Heart left ventricle (tissue), 16 donors: ENCODE measurements at regions not wholly inside any gene's neighbourhood (a gene's known extent, or its start where the extent isn't known, plus 50 kb on each side); places are given as distances from the start of the nearest gene placed in this dataset.
"Not testable (repeated sequence)": the region's sequence is repeated elsewhere in the genome, so short reads cannot be mapped to it uniquely, and the experiment has no call there.

Experiments
- ATAC-seq, 4 donors: fragments of 200-7000 bp; cut with Tn5 transposase; one replicate each; pipeline ENCODE4 v1.9.1; 2020 to 2022; ENCODE audit warnings: moderate library complexity in 4 of 4, mild to moderate bottlenecking in 3 of 4, moderate number of reproducible peaks in 1 of 4
- DNase-seq, 5 donors: peaks; one replicate each; pipeline ENCODE4 v3.0.0-alpha.2; 2020
- H3K27ac ChIP-seq, 12 donors: fragments of 200-600 bp; sonication (generic) in 4 of 12; one replicate each; pipeline versions ENCODE4 v1.5.0 to v1.8.0; 2016 to 2022; ENCODE audit warnings: mild to moderate bottlenecking in 2 of 12
- H3K27me3 ChIP-seq, 9 donors: fragments of 200-600 bp; sonication (generic) in 2 of 9; one replicate each; pipeline versions ENCODE4 v1.5.1 to v1.8.0; 2016 to 2022; ENCODE audit warnings: mild to moderate bottlenecking in 3 of 9
- H3K36me3 ChIP-seq, 9 donors: fragments of 200-600 bp; sonication (generic) in 2 of 9; one replicate each; pipeline versions ENCODE4 v1.5.0 to v1.8.0; 2018 to 2022; ENCODE audit warnings: mild to moderate bottlenecking in 2 of 9
- H3K4me1 ChIP-seq, 12 donors: fragments of 200-600 bp; sonication (generic) in 4 of 12; one replicate each; pipeline versions ENCODE4 v1.5.0 to v1.8.0; 2016 to 2022; ENCODE audit warnings: mild to moderate bottlenecking in 3 of 12
- H3K4me3 ChIP-seq, 12 donors: fragments of 200-600 bp; sonication (generic) in 4 of 12; one replicate each; pipeline versions ENCODE4 v1.5.0 to v1.8.0; 2017 to 2022; ENCODE audit warnings: mild to moderate bottlenecking in 9 of 12, moderate library complexity in 4 of 12
- H3K9me3 ChIP-seq, 12 donors: fragments of 200-600 bp; sonication (generic) in 4 of 12; one replicate each; pipeline versions ENCODE4 v1.5.0 to v1.8.0; 2016 to 2022; ENCODE audit warnings: mild to moderate bottlenecking in 1 of 12
- POLR2A ChIP-seq, 2 donors: fragments of 450-650 bp; IDR thresholded peaks; one replicate each; pipeline ENCODE4 v1.6.1; 2017; ENCODE audit warnings: antibody characterized with exemption in 2 of 2, mild to moderate bottlenecking in 2 of 2, moderate library complexity in 2 of 2
- WGBS, 4 donors: extraction: QIAGEN DNeasy Blood & Tissue Kit in 2 of 4; methylation state at CpG; one replicate each; pipeline versions ENCODE4 v1.1.5 to v1.1.7; 2013 to 2018; 5-methylcytosine and 5-hydroxymethylcytosine counted together
- intact Hi-C, 10 donors: fragments of 100-400 bp; cut with DNase I; formaldehyde crosslinking; loops; one replicate each; pipeline versions ENCODE4 v1.11.1 to v1.14.2; 2022
- TF ChIP-seq, protein P1 (sequence below), 12 donors: fragments of 200-600 bp; sonication (generic) in 4 of 12; IDR thresholded peaks; one replicate each; pipeline versions ENCODE4 v1.5.0 to v1.8.0; 2018 to 2022; ENCODE audit warnings: antibody characterized with exemption in 12 of 12, mild to moderate bottlenecking in 5 of 12
- donor health status: ischemic (EF 13 %, LVEDD 7.1; RV severe dilation, severe dysfunction).
- donor health status: healthy with polysubstance abuse.
- donor health status: DM: no; HTN: yes; CAD: no.
- donor health status: DM: no; HTN: no; CAD: no.
- donor health status: ischemic (EF 25% LVEDD 6.9; RV normal size, moderate dysfunction).
- donor health status: ischemic (EF 25% LVEDD 5.7; RV mildly dilated, moderate dysfunction).
- donor health status: healthy.
- donor health status: DM: yes; HTN: yes; CAD: no.
- donor health status: ischemic (EF 35%, LVEDD 5.7; RV mildly dilated, moderate dysfunction).
- donor health status: nonischemic (EF 11% LVEDD 7.7; RV severe dilation, severe dysfunction).
- donor health status: DM: yes; HTN: yes; CAD: no.
- donor health status: PGD.
- donor health status: ischemic (EF 29% LVEDD 5.4; RV normal size, mild dysfunction).
- donor health status: nonischemic (EF 23%, LVEDD 6.1; RV moderate dilation, normal function).

DNA sequence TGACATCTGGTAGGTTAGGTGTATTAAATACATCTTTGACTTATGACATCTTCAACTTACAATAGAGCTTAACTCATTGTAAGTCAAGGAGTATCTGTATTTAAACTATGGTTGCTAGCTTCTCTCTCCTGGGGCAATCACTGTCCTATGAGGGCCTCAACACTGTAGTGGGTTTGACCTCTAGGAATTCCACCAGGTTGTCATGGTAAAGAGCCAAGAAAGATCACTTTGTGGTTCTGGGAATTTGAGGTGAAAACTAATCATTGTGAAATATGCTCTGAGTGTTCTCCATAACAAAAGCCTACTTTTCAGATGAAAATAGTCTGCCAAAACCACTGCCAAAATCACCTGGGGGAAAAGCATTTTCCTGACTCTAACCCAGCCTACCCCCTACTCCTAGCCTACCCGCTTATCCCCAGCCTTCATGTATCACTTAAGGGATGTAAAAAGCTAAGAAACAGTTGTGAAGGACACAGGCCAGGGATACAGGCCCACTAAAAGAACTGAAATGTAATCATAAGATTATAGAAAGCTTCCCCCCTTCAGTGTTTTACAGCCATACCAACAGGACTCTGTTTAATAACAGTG lies 723.8 kb downstream of the MECOM start:
- no peaks in the 10 kb centered on the region for H3K27me3 ChIP-seq
- TF ChIP-seq, protein P1, sequence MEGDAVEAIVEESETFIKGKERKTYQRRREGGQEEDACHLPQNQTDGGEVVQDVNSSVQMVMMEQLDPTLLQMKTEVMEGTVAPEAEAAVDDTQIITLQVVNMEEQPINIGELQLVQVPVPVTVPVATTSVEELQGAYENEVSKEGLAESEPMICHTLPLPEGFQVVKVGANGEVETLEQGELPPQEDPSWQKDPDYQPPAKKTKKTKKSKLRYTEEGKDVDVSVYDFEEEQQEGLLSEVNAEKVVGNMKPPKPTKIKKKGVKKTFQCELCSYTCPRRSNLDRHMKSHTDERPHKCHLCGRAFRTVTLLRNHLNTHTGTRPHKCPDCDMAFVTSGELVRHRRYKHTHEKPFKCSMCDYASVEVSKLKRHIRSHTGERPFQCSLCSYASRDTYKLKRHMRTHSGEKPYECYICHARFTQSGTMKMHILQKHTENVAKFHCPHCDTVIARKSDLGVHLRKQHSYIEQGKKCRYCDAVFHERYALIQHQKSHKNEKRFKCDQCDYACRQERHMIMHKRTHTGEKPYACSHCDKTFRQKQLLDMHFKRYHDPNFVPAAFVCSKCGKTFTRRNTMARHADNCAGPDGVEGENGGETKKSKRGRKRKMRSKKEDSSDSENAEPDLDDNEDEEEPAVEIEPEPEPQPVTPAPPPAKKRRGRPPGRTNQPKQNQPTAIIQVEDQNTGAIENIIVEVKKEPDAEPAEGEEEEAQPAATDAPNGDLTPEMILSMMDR (IDR thresholded peaks at IDR 0.05): no peak
- no peak for TF ChIP-seq POLR2A (IDR thresholded peaks at IDR 0.05)
- H3K4me1 ChIP-seq: no peaks in the 10 kb centered on the region
- H3K4me3 ChIP-seq: no peak overlapping the region
- 85 to 89% (median 88%) methylated on average over 1 of the region's 1 CpG for WGBS, 4 donors
- peaks cover 0 to 13% (median 0%) of the 10 kb centered on the region in 12 donors for H3K9me3 ChIP-seq
- no peak for DNase-seq
- intact Hi-C loops: loop anchor here in 2 of 10 donors (5.0 to 10.0 kb wide), 2 partner anchors 632 to 735 kb away; no protein-coding TSS in a partner anchor
- no peak for ATAC-seq
- H3K27ac ChIP-seq: no peak overlapping the region
- no peaks in the 10 kb centered on the region for H3K36me3 ChIP-seq

DNA sequence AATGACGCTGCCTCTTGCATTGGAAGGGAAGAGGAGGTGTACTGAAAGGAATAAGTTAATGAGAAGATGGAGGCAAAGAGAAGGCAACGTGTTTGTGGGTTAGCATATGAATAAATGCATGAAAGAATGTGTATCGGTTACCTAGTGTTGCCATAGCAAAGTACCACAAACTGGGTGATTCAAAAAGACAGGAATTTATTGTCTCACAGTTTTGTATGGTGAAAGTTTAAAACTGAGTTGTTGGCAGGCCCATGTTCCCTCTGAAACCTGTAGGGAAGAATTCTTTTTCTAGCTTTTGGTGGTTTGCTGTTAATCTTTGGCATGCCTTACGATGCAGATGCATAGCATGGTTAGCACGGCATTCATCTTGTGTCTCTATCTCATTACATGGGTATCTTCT lies 729.9 kb downstream of the MECOM start:
- no peak overlapping the region for H3K27ac ChIP-seq
- 73 to 88% (median 85%) methylated on average over 5 of the region's 5 CpGs for WGBS, 4 donors
- intact Hi-C loops: no loop called here
- no peak overlapping the region for H3K4me3 ChIP-seq
- no peaks in the 10 kb centered on the region for H3K27me3 ChIP-seq
- no peaks in the 10 kb centered on the region for H3K36me3 ChIP-seq
- peaks cover 0 to 15% (median 0%) of the 10 kb centered on the region in 12 donors for H3K9me3 ChIP-seq
- no peaks in the 10 kb centered on the region for H3K4me1 ChIP-seq
- DNase-seq (no peak), ATAC-seq (no peak)
- TF ChIP-seq, protein P1 (IDR thresholded peaks at IDR 0.05): no peak
- no peak for TF ChIP-seq POLR2A (IDR thresholded peaks at IDR 0.05)

DNA sequence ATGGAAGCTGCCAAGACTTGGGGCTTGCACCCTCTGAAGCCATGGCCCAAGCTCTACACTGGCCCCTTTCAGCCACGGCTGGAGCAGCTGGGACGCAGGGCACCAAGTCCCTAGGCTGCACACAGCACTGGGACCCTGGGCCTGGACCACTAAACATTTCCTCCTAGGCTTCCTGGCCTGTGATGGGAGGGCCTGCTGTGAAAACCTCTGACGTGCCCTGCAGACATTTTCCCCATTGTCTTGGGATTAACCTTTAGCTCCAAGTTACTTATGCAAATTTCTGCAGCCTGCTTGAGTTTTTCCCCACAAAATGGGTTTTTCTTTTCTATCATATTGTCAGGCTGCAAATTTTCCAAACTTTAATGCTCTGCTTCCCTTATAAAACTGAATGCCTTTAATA lies 733.5 kb downstream of the MECOM start:
- H3K27me3 ChIP-seq, ATAC-seq, H3K9me3 ChIP-seq, H3K36me3 ChIP-seq, H3K27ac ChIP-seq, DNase-seq, H3K4me3 ChIP-seq, intact Hi-C loops, H3K4me1 ChIP-seq: not testable (repeated sequence)
- WGBS, 4 donors: 57 to 87% (median 77%) methylated on average over 3 of the region's 3 CpGs

GRCh38 chr3:168926426-168926825 lies 737.1 kb downstream of the MECOM start:
- Histone ChIP-seq H3K27ac (no peak overlapping the region), H3K4me1 (no peaks in the 10 kb centered on the region), H3K27me3 (no peaks in the 10 kb centered on the region), H3K36me3 (no peaks in the 10 kb centered on the region), H3K4me3 (no peak overlapping the region), H3K9me3 (no peaks in the 10 kb centered on the region)
- DNase-seq (no peak), ATAC-seq (no peak)
- TF ChIP-seq POLR2A (IDR thresholded peaks at IDR 0.05): no peak
- TF ChIP-seq, protein P1 (IDR thresholded peaks at IDR 0.05): no peak
- intact Hi-C loops: no loop called here
- WGBS, 4 donors: 62 to 94% (median 80%) methylated on average over 1 of the region's 1 CpG

- intact Hi-C loops: no loop called here
- 88 to 93% (median 90%) methylated on average over 1 of the region's 1 CpG for WGBS, 4 donors
Measured at GRCh38 chr3:168925568-168925967, 737.9 kb downstream of the MECOM start.

More at GRCh38 chr3:168925568-168925967, 737.9 kb downstream of the MECOM start:
- no peak overlapping the region for H3K4me3 ChIP-seq
- H3K27ac ChIP-seq: no peak overlapping the region
- ATAC-seq (no peak), DNase-seq (no peak)
- H3K27me3 ChIP-seq: no peaks in the 10 kb centered on the region
- no peaks in the 10 kb centered on the region for H3K9me3 ChIP-seq
- no peaks in the 10 kb centered on the region for H3K4me1 ChIP-seq
- TF ChIP-seq, protein P1 (IDR thresholded peaks at IDR 0.05): no peak
- no peak for TF ChIP-seq POLR2A (IDR thresholded peaks at IDR 0.05)
- no peaks in the 10 kb centered on the region for H3K36me3 ChIP-seq
